NB4 (cell line): ENCODE measurements at regions not wholly inside any gene's neighbourhood (a gene's known extent, or its start where the extent isn't known, plus 50 kb on each side); places are given as distances from the start of the nearest gene placed in this dataset.

Experiments used
- DNase-seq: peaks from one replicate; pipeline ENCODE4 v3.0.0; 2010; ENCODE audit warnings: low read depth
- H3K4me3 ChIP-seq: one replicate; pipeline ENCODE4 v1.5.1; 2011; ENCODE audit warnings: mild to moderate bottlenecking, low read depth, low read length, moderate library complexity
- MYC ChIP-seq: IDR thresholded peaks from 2 replicates; pipeline ENCODE4 v1.6.1; 2011; ENCODE audit warnings: low read depth, low read length
- POLR2A ChIP-seq: IDR thresholded peaks from 2 replicates; pipeline ENCODE4 v1.6.1; 2011; ENCODE audit warnings: mild to moderate bottlenecking; ENCODE audit not compliant: insufficient read length; ENCODE audit errors: extremely low read depth
- TF ChIP-seq, protein P1 (sequence below): IDR thresholded peaks from one replicate; pipeline ENCODE4 v1.5.1; 2012; ENCODE audit warnings: low read depth, low read length
- TF ChIP-seq, protein P2 (sequence below): IDR thresholded peaks from 2 replicates; pipeline ENCODE4 v1.6.1; 2011; ENCODE audit warnings: low read depth, low read length

DNA sequence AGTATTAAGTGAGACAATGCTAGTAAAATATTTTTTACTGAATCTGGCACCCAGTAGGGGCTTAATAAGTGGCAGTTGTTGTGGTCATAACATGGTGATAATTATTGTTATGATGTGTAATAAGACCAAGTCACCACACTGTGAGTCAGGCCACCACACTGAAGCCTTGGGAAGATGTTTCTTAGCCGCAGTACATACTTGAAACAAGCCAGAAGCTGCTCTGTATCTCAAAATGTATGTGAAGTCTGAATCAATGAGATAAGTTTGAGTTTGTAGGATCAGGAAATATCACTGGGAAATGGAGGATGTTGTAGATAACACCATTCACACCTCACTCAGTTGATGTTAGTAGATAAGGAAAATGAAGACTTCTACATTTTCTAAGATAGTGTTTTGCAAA lies 51.3 kb upstream of the PTPN3 start:
- no peak for DNase-seq
- no peak overlapping the region for H3K4me3 ChIP-seq
- TF ChIP-seq POLR2A (no peak), MYC (no peak)
- TF ChIP-seq, protein P1, sequence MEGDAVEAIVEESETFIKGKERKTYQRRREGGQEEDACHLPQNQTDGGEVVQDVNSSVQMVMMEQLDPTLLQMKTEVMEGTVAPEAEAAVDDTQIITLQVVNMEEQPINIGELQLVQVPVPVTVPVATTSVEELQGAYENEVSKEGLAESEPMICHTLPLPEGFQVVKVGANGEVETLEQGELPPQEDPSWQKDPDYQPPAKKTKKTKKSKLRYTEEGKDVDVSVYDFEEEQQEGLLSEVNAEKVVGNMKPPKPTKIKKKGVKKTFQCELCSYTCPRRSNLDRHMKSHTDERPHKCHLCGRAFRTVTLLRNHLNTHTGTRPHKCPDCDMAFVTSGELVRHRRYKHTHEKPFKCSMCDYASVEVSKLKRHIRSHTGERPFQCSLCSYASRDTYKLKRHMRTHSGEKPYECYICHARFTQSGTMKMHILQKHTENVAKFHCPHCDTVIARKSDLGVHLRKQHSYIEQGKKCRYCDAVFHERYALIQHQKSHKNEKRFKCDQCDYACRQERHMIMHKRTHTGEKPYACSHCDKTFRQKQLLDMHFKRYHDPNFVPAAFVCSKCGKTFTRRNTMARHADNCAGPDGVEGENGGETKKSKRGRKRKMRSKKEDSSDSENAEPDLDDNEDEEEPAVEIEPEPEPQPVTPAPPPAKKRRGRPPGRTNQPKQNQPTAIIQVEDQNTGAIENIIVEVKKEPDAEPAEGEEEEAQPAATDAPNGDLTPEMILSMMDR = no peak
- TF ChIP-seq, protein P2, sequence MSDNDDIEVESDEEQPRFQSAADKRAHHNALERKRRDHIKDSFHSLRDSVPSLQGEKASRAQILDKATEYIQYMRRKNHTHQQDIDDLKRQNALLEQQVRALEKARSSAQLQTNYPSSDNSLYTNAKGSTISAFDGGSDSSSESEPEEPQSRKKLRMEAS = no peak

DNA sequence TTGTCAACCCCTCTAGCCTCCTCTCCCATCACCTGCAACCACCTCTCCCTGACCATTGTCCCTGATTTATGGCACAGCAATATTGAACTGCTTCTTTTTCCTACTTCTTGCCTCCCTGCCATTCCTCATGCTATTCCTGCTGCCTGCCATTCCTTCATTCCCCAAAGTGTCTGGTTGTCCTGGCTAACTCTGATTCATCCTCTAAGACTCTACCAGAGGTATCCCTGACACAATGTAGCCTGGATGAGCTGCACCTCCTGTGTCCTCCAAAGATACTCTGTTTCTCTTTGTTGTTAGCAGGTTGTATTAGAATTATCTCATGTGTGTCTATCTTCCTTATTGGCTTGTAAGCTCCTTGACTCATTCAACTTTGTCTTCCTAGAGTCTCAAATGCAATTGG lies 53.5 kb upstream of the PTPN3 start:
- DNase-seq = no peak
- TF ChIP-seq, protein P1 = no peak
- TF ChIP-seq POLR2A = no peak
- TF ChIP-seq, protein P2 = no peak
- no peak for TF ChIP-seq MYC
- H3K4me3 ChIP-seq = no peak overlapping the region

DNA sequence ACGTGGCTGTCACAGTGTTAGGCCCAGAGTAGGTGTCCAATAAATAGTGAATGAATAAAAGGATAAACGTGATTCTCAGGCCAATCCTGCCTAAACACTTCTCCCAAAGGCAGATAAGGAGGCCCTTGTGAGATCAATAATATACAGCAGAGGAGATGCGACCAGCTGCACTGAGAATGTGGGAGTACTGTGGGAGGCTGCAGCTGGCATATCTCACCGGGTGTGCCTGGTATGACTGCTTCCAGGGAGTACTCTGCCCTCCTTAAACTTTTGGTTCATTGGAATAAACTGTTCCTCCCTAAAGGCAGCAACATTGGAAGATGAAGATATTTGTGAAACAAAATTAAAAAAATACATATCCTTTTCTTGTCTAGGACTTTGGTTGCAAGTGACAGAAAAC lies 57.1 kb upstream of the PTPN3 start:
- no peak overlapping the region for H3K4me3 ChIP-seq
- TF ChIP-seq POLR2A (no peak), MYC (no peak)
- TF ChIP-seq, protein P1 = no peak
- TF ChIP-seq, protein P2 = no peak
- no peak for DNase-seq

DNA sequence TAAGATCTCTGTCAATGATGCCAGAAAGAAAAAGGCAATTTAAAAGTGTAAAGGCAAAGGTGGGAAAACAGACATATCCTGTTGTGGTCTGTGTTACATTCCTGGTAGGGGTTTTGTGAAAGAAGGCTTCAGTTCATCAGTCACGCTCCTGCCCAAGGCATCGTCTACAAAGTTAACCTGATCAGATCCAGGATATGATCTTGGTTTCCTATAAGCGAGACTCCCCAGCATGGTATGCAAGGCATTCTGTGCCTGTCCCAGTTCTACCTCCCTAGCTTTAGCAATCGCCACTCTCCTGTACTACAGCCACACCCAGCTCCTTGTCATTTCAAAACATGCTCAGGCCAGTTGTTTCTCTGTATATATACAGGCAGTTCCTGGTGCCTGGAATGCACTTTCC lies 58.0 kb upstream of the PTPN3 start:
- H3K4me3 ChIP-seq = no peak overlapping the region
- TF ChIP-seq POLR2A (no peak), MYC (no peak)
- TF ChIP-seq, protein P2 = no peak
- TF ChIP-seq, protein P1 = no peak
- no peak for DNase-seq

DNA sequence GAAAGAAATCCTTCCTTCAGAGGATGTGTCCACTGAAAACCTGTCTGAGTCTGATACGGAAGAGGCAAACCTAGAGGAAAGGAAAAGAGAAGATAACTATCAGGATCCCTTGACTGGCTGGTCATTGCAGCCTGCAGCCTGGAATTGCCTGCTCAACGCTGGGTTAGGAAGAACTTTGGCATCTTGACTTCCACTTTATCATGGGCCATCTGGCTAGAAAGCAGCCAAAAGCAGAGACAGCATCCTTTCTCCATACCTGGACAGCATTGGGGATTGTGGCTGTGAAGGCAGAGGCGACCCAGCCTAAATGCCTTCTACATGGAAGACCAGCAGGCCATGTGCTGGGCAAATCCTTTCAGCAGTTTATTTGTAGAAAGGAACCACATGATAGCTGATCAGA lies 58.7 kb upstream of the PTPN3 start:
- TF ChIP-seq MYC = no peak
- TF ChIP-seq, protein P1 = no peak
- no peak for TF ChIP-seq POLR2A
- TF ChIP-seq, protein P2 = no peak
- no peak for DNase-seq
- H3K4me3 ChIP-seq = no peak overlapping the region

DNA sequence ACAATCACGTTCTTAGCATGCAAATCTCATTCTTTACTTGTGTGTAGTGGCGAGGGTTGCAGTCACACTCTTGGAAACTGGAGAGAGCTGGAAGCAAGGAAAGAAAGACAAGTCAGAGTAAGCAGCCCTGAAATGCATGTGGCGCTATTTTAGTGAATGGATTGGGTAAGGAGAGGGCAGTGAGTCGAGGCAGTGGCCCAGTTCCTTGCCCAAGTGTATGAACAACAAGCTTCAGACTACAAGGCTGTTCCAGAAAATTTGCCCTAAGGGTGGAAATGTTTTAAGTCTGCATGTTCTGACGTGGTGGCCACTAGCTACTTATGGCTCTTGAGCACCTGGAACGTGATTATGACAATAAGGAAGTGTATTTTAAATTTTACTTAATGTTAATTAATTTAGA lies 59.4 kb upstream of the PTPN3 start:
- no peak for TF ChIP-seq MYC
- no peak for TF ChIP-seq POLR2A
- TF ChIP-seq, protein P1 = no peak
- TF ChIP-seq, protein P2 = no peak
- no peak for DNase-seq
- H3K4me3 ChIP-seq = no peak overlapping the region
